Endothelial cell of umbilical vein (primary cell): ENCODE measurements at regions not wholly inside any gene's neighbourhood (a gene's known extent, or its start where the extent isn't known, plus 50 kb on each side); places are given as distances from the start of the nearest gene placed in this dataset.

Experiments used
- BruUV-seq: library from RNA; stranded (reverse); fragments of 400-500 nt; replicated peaks from 2 replicates; lab custom pipeline; 2021; lab: Mats Ljungman, UMichigan
- CTCF ChIA-PET: fragments of 300-600, 350-600 bp; sonication (Branson Sonifier 250); formaldehyde crosslinking; loops from one replicate; lab custom pipeline; 2021; ENCODE audit warnings: antibody characterized with exemption, inconsistent platforms; lab: Charles Lee
- POLR2A ChIA-PET: fragments of 300-600, 350-600 bp; sonication (Branson Sonifier 250); formaldehyde crosslinking; loops from one replicate; lab custom pipeline; 2021; ENCODE audit warnings: antibody characterized with exemption, inconsistent platforms; lab: Charles Lee
- DNase-seq: peaks from one replicate; pipeline ENCODE4 v3.0.0-alpha.2; 2011; ENCODE audit warnings: low read depth, low spot score
- FAIRE-seq: peaks from 2 replicates; lab custom pipeline; 2011; peaks lifted over from hg19 to GRCh38; lab: Jason Lieb, UNC
- H2AFZ ChIP-seq: 2 replicates; pipeline ENCODE4 v1.6.0; 2012; ENCODE audit warnings: low read depth, low read length, control low read depth, inconsistent platforms
- H3K27ac ChIP-seq: 2 replicates; pipeline ENCODE4 v1.5.1; 2011; ENCODE audit warnings: low read depth, mild to moderate bottlenecking, control low read depth, low read length, moderate library complexity; ENCODE audit not compliant: insufficient read depth
- H3K27me3 ChIP-seq, 2 experiments: 2 replicates each; pipeline versions ENCODE4 v1.6.0 to v1.6.1; 2011; ENCODE audit warnings: low read length in 2 of 2, mixed read lengths in 1 of 2; ENCODE audit not compliant: control insufficient read depth in 2 of 2, insufficient read depth in 2 of 2
- H3K36me3 ChIP-seq, 2 experiments: 2 replicates in 1 of 2; 3 replicates in 1 of 2; pipeline ENCODE4 v1.5.1; 2011; ENCODE audit warnings: low read length in 2 of 2, mild to moderate bottlenecking in 1 of 2, moderate library complexity in 1 of 2; ENCODE audit not compliant: control insufficient read depth in 2 of 2, insufficient read depth in 2 of 2; ENCODE audit errors: extremely low read depth in 1 of 2
- H3K4me1 ChIP-seq: 3 replicates; pipeline ENCODE4 v1.5.1; 2011; ENCODE audit warnings: mild to moderate bottlenecking, low read length; ENCODE audit not compliant: control insufficient read depth, insufficient read depth; ENCODE audit errors: extremely low read depth
- H3K4me2 ChIP-seq: 2 replicates; pipeline ENCODE4 v1.6.1; 2011; ENCODE audit warnings: low read length, control low read depth, mixed read lengths; ENCODE audit not compliant: insufficient read depth
- H3K4me3 ChIP-seq, 3 experiments: fragments of 200-600 bp in 1 of 3; sonication (generic), shearing (Covaris generic) in 1 of 3; replicated peaks in 1 of 3; 2 replicates each; pipeline ENCODE4 v1.5.1; 2011 to 2016; ENCODE audit warnings: control low read depth in 3 of 3, low read length in 3 of 3, mild to moderate bottlenecking in 2 of 3, inconsistent platforms in 1 of 3, low read depth in 1 of 3, moderate library complexity in 1 of 3; ENCODE audit not compliant: insufficient read depth in 1 of 3
- H3K79me2 ChIP-seq: 2 replicates; pipeline ENCODE4 v1.6.0; 2012; ENCODE audit warnings: low read length, inconsistent platforms; ENCODE audit not compliant: control insufficient read depth, insufficient read depth
- H3K9ac ChIP-seq: replicated peaks from 2 replicates; pipeline ENCODE3; 2011; ENCODE audit warnings: low read length, control low read depth; ENCODE audit not compliant: insufficient read depth; ENCODE audit errors: extremely low read depth
- H3K9me1 ChIP-seq: replicated peaks from 3 replicates; pipeline ENCODE4 v1.6.0; 2011; ENCODE audit warnings: mild to moderate bottlenecking, low read length; ENCODE audit not compliant: control insufficient read depth, insufficient read depth; ENCODE audit errors: extremely low read depth
- H3K9me3 ChIP-seq: replicated peaks from 2 replicates; pipeline ENCODE4 v1.5.1; 2012; ENCODE audit warnings: low read length, inconsistent platforms; ENCODE audit not compliant: control insufficient read depth, insufficient read depth
- H4K20me1 ChIP-seq: replicated peaks from 2 replicates; pipeline ENCODE3; 2011; ENCODE audit warnings: mild to moderate bottlenecking, low read length; ENCODE audit not compliant: control insufficient read depth, insufficient read depth; ENCODE audit errors: extremely low read depth
- CTCF ChIP-seq, 2 donors: IDR thresholded peaks; 1 replicate in 1 of 2; 2 replicates in 1 of 2; pipeline ENCODE4 v1.5.1; 2011; ENCODE audit warnings: low read length in 2 of 2, mild to moderate bottlenecking in 2 of 2, moderate library complexity in 2 of 2, control low read depth in 1 of 2, inconsistent platforms in 1 of 2, low read depth in 1 of 2; ENCODE audit not compliant: insufficient read depth in 1 of 2; ENCODE audit errors: extremely low read depth in 1 of 2
- EZH2 ChIP-seq: IDR thresholded peaks from 2 replicates; pipeline ENCODE4 v1.6.1; 2012; ENCODE audit warnings: borderline replicate concordance, low read depth, mild to moderate bottlenecking, moderate library complexity, low read length, inconsistent platforms; ENCODE audit not compliant: severe bottlenecking
- FOS ChIP-seq: IDR thresholded peaks from 2 replicates; pipeline ENCODE4 v1.6.1; 2011; ENCODE audit warnings: mild to moderate bottlenecking, low read length, moderate library complexity, borderline replicate concordance; ENCODE audit not compliant: insufficient read depth
- GATA2 ChIP-seq: IDR thresholded peaks from 2 replicates; pipeline ENCODE4 v1.7.0; 2011; ENCODE audit warnings: low read depth, mild to moderate bottlenecking, moderate library complexity, mixed read lengths, low read length; ENCODE audit not compliant: insufficient read length, insufficient read depth
- JUN ChIP-seq: IDR thresholded peaks from 2 replicates; pipeline ENCODE4 v1.6.1; 2011; ENCODE audit warnings: borderline replicate concordance, low read depth; ENCODE audit not compliant: insufficient read length, insufficient read depth
- MAX ChIP-seq: IDR thresholded peaks from 2 replicates; pipeline ENCODE4 v1.6.1; 2011; ENCODE audit not compliant: insufficient read depth, insufficient read length
- MYC ChIP-seq: IDR thresholded peaks from one replicate; pipeline ENCODE4 v1.6.1; 2011; ENCODE audit warnings: mild to moderate bottlenecking, low read depth, low read length
- POLR2A ChIP-seq: IDR thresholded peaks from 2 replicates; pipeline ENCODE4 v1.6.1; 2012; ENCODE audit warnings: low read depth, mild to moderate bottlenecking, control low read depth, low read length
- POLR2AphosphoS5 ChIP-seq: IDR thresholded peaks from 2 replicates; pipeline ENCODE4 v1.6.1; 2012; ENCODE audit warnings: low read depth, mild to moderate bottlenecking, control low read depth, low read length, moderate library complexity; ENCODE audit not compliant: insufficient read depth
- dilution Hi-C: fragments of 300-500 bp; cut with MboI; formaldehyde crosslinking; loops from one replicate; pipeline ENCODE4 v1.15.0; 2019; ENCODE audit warnings: low sequenced_read_pairs; ENCODE audit not compliant: extremely low pct_ligation_motif_present
- intact Hi-C: fragments of 100-400 bp; cut with micrococcal nuclease; formaldehyde crosslinking; loops from one replicate; pipeline ENCODE4 v1.10.0; 2022

- Histone ChIP-seq H2AFZ (no peak overlapping the region), H3K36me3 (no peaks in the 10 kb centered on the region), H3K27ac (no peak overlapping the region), H3K4me3 (no peak overlapping the region), H4K20me1 (no peaks in the 10 kb centered on the region), H3K9ac (no peak overlapping the region), H3K9me1 (no peaks in the 10 kb centered on the region), H3K79me2 (no peaks in the 10 kb centered on the region), H3K4me2 (no peak overlapping the region), H3K9me3 (no peaks in the 10 kb centered on the region), H3K4me1 (no peaks in the 10 kb centered on the region), H3K27me3 (peaks cover 10 to 21% of the 10 kb centered on the region in 2 experiments)
- ChIA-PET POLR2A (no interaction called here), CTCF (no interaction called here)
- DNase-seq (no peak), FAIRE-seq (no peak)
- intact Hi-C loops (no loop called here), dilution Hi-C loops (no loop called here)
- TF ChIP-seq MAX = no peak
- no peak for TF ChIP-seq EZH2
- no peak for TF ChIP-seq POLR2AphosphoS5
- TF ChIP-seq MYC = no peak
- TF ChIP-seq FOS = no peak
- TF ChIP-seq POLR2A = no peak
- no peak for TF ChIP-seq GATA2
- TF ChIP-seq JUN = no peak
- TF ChIP-seq CTCF (IDR thresholded peaks at IDR 0.05; ENCODE audit: extremely low read depth in 1 of 2, insufficient read depth in 1 of 2, low read depth in 1 of 2, low read length in 2 of 2) = no peak
- TSS peak; percentile 43 for BruUV-seq
Observed at GRCh38 chr2:120542911-120543527, 192.6 kb upstream of the GLI2 start.
